Endothelial cell of umbilical vein (primary cell): ENCODE measurements at regions not wholly inside any gene's neighbourhood (a gene's known extent, or its start where the extent isn't known, plus 50 kb on each side); places are given as distances from the start of the nearest gene placed in this dataset.

Experiments
- BruUV-seq: library from RNA; stranded (reverse); fragments of 400-500 nt; replicated peaks from 2 replicates; lab custom pipeline; 2021; lab: Mats Ljungman, UMichigan
- CTCF ChIA-PET: fragments of 300-600, 350-600 bp; sonication (Branson Sonifier 250); formaldehyde crosslinking; loops from one replicate; lab custom pipeline; 2021; ENCODE audit warnings: antibody characterized with exemption, inconsistent platforms; lab: Charles Lee
- POLR2A ChIA-PET: fragments of 300-600, 350-600 bp; sonication (Branson Sonifier 250); formaldehyde crosslinking; loops from one replicate; lab custom pipeline; 2021; ENCODE audit warnings: antibody characterized with exemption, inconsistent platforms; lab: Charles Lee
- DNase-seq: peaks from one replicate; pipeline ENCODE4 v3.0.0-alpha.2; 2011; ENCODE audit warnings: low read depth, low spot score
- FAIRE-seq: peaks from 2 replicates; lab custom pipeline; 2011; peaks lifted over from hg19 to GRCh38; lab: Jason Lieb, UNC
- H2AFZ ChIP-seq: 2 replicates; pipeline ENCODE4 v1.6.0; 2012; ENCODE audit warnings: low read depth, low read length, control low read depth, inconsistent platforms
- H3K27ac ChIP-seq: 2 replicates; pipeline ENCODE4 v1.5.1; 2011; ENCODE audit warnings: low read depth, mild to moderate bottlenecking, control low read depth, low read length, moderate library complexity; ENCODE audit not compliant: insufficient read depth
- H3K27me3 ChIP-seq, 2 experiments: 2 replicates each; pipeline versions ENCODE4 v1.6.0 to v1.6.1; 2011; ENCODE audit warnings: low read length in 2 of 2, mixed read lengths in 1 of 2; ENCODE audit not compliant: control insufficient read depth in 2 of 2, insufficient read depth in 2 of 2
- H3K36me3 ChIP-seq, 2 experiments: 2 replicates in 1 of 2; 3 replicates in 1 of 2; pipeline ENCODE4 v1.5.1; 2011; ENCODE audit warnings: low read length in 2 of 2, mild to moderate bottlenecking in 1 of 2, moderate library complexity in 1 of 2; ENCODE audit not compliant: control insufficient read depth in 2 of 2, insufficient read depth in 2 of 2; ENCODE audit errors: extremely low read depth in 1 of 2
- H3K4me1 ChIP-seq: 3 replicates; pipeline ENCODE4 v1.5.1; 2011; ENCODE audit warnings: mild to moderate bottlenecking, low read length; ENCODE audit not compliant: control insufficient read depth, insufficient read depth; ENCODE audit errors: extremely low read depth
- H3K4me2 ChIP-seq: 2 replicates; pipeline ENCODE4 v1.6.1; 2011; ENCODE audit warnings: low read length, control low read depth, mixed read lengths; ENCODE audit not compliant: insufficient read depth
- H3K4me3 ChIP-seq, 3 experiments: fragments of 200-600 bp in 1 of 3; sonication (generic), shearing (Covaris generic) in 1 of 3; replicated peaks in 1 of 3; 2 replicates each; pipeline ENCODE4 v1.5.1; 2011 to 2016; ENCODE audit warnings: control low read depth in 3 of 3, low read length in 3 of 3, mild to moderate bottlenecking in 2 of 3, inconsistent platforms in 1 of 3, low read depth in 1 of 3, moderate library complexity in 1 of 3; ENCODE audit not compliant: insufficient read depth in 1 of 3
- H3K79me2 ChIP-seq: 2 replicates; pipeline ENCODE4 v1.6.0; 2012; ENCODE audit warnings: low read length, inconsistent platforms; ENCODE audit not compliant: control insufficient read depth, insufficient read depth
- H3K9ac ChIP-seq: replicated peaks from 2 replicates; pipeline ENCODE3; 2011; ENCODE audit warnings: low read length, control low read depth; ENCODE audit not compliant: insufficient read depth; ENCODE audit errors: extremely low read depth
- H3K9me1 ChIP-seq: replicated peaks from 3 replicates; pipeline ENCODE4 v1.6.0; 2011; ENCODE audit warnings: mild to moderate bottlenecking, low read length; ENCODE audit not compliant: control insufficient read depth, insufficient read depth; ENCODE audit errors: extremely low read depth
- H3K9me3 ChIP-seq: replicated peaks from 2 replicates; pipeline ENCODE4 v1.5.1; 2012; ENCODE audit warnings: low read length, inconsistent platforms; ENCODE audit not compliant: control insufficient read depth, insufficient read depth
- H4K20me1 ChIP-seq: replicated peaks from 2 replicates; pipeline ENCODE3; 2011; ENCODE audit warnings: mild to moderate bottlenecking, low read length; ENCODE audit not compliant: control insufficient read depth, insufficient read depth; ENCODE audit errors: extremely low read depth
- EZH2 ChIP-seq: IDR thresholded peaks from 2 replicates; pipeline ENCODE4 v1.6.1; 2012; ENCODE audit warnings: borderline replicate concordance, low read depth, mild to moderate bottlenecking, moderate library complexity, low read length, inconsistent platforms; ENCODE audit not compliant: severe bottlenecking
- FOS ChIP-seq: IDR thresholded peaks from 2 replicates; pipeline ENCODE4 v1.6.1; 2011; ENCODE audit warnings: mild to moderate bottlenecking, low read length, moderate library complexity, borderline replicate concordance; ENCODE audit not compliant: insufficient read depth
- GATA2 ChIP-seq: IDR thresholded peaks from 2 replicates; pipeline ENCODE4 v1.7.0; 2011; ENCODE audit warnings: low read depth, mild to moderate bottlenecking, moderate library complexity, mixed read lengths, low read length; ENCODE audit not compliant: insufficient read length, insufficient read depth
- JUN ChIP-seq: IDR thresholded peaks from 2 replicates; pipeline ENCODE4 v1.6.1; 2011; ENCODE audit warnings: borderline replicate concordance, low read depth; ENCODE audit not compliant: insufficient read length, insufficient read depth
- MYC ChIP-seq: IDR thresholded peaks from one replicate; pipeline ENCODE4 v1.6.1; 2011; ENCODE audit warnings: mild to moderate bottlenecking, low read depth, low read length
- POLR2A ChIP-seq: IDR thresholded peaks from 2 replicates; pipeline ENCODE4 v1.6.1; 2012; ENCODE audit warnings: low read depth, mild to moderate bottlenecking, control low read depth, low read length
- POLR2AphosphoS5 ChIP-seq: IDR thresholded peaks from 2 replicates; pipeline ENCODE4 v1.6.1; 2012; ENCODE audit warnings: low read depth, mild to moderate bottlenecking, control low read depth, low read length, moderate library complexity; ENCODE audit not compliant: insufficient read depth
- dilution Hi-C: fragments of 300-500 bp; cut with MboI; formaldehyde crosslinking; loops from one replicate; pipeline ENCODE4 v1.15.0; 2019; ENCODE audit warnings: low sequenced_read_pairs; ENCODE audit not compliant: extremely low pct_ligation_motif_present
- intact Hi-C: fragments of 100-400 bp; cut with micrococcal nuclease; formaldehyde crosslinking; loops from one replicate; pipeline ENCODE4 v1.10.0; 2022
- TF ChIP-seq, protein P1 (sequence below), 2 donors: IDR thresholded peaks; 1 replicate in 1 of 2; 2 replicates in 1 of 2; pipeline ENCODE4 v1.5.1; 2011; ENCODE audit warnings: low read length in 2 of 2, mild to moderate bottlenecking in 2 of 2, moderate library complexity in 2 of 2, control low read depth in 1 of 2, inconsistent platforms in 1 of 2, low read depth in 1 of 2; ENCODE audit not compliant: insufficient read depth in 1 of 2; ENCODE audit errors: extremely low read depth in 1 of 2
- TF ChIP-seq, protein P2 (sequence below): IDR thresholded peaks from 2 replicates; pipeline ENCODE4 v1.6.1; 2011; ENCODE audit not compliant: insufficient read depth, insufficient read length

DNA sequence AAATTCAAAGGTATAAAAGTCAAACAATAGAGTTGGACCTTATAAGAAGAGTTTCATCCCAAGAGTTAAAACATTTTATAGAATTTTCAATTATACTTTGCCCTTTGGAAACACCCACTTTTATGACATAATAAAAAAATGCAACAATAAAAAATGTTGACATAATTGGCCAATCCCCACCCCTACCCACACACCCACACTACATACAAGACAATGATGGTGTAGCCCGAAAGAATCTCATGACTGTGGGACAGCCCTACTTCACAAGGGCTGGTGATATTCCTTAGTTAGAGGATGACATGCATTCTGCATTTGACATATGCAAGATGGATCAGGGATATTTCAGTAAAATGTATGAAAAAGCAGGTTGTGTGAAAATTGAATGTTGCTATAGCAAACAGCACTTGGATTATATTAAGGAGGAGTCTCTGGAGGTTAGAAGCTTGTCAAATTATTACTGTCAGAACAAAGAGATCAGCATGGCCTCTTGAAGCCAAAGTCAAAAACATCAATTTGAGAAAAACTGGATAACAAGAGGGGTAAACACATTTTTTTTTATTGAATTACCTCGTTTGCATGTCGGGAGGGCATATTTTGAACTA is 133.0 kb upstream of the SAMSN1 start:
- Histone ChIP-seq H3K4me3 (no peak overlapping the region), H3K36me3 (no peaks in the 10 kb centered on the region), H3K79me2 (no peaks in the 10 kb centered on the region), H2AFZ (no peak overlapping the region), H3K27ac (no peak overlapping the region), H3K9me1 (no peaks in the 10 kb centered on the region), H3K9me3 (no peaks in the 10 kb centered on the region), H3K4me2 (no peak overlapping the region), H4K20me1 (no peaks in the 10 kb centered on the region), H3K9ac (no peak overlapping the region), H3K27me3 (no peaks in the 10 kb centered on the region), H3K4me1 (peaks cover 23% of the 10 kb centered on the region)
- intact Hi-C loops (no loop called here), dilution Hi-C loops (no loop called here)
- ChIA-PET CTCF (no interaction called here), POLR2A (no interaction called here)
- DNase-seq (no peak), FAIRE-seq (no peak)
- BruUV-seq: no TSS peak
- no peak for TF ChIP-seq FOS
- no peak for TF ChIP-seq EZH2
- no peak for TF ChIP-seq GATA2
- TF ChIP-seq, protein P1, sequence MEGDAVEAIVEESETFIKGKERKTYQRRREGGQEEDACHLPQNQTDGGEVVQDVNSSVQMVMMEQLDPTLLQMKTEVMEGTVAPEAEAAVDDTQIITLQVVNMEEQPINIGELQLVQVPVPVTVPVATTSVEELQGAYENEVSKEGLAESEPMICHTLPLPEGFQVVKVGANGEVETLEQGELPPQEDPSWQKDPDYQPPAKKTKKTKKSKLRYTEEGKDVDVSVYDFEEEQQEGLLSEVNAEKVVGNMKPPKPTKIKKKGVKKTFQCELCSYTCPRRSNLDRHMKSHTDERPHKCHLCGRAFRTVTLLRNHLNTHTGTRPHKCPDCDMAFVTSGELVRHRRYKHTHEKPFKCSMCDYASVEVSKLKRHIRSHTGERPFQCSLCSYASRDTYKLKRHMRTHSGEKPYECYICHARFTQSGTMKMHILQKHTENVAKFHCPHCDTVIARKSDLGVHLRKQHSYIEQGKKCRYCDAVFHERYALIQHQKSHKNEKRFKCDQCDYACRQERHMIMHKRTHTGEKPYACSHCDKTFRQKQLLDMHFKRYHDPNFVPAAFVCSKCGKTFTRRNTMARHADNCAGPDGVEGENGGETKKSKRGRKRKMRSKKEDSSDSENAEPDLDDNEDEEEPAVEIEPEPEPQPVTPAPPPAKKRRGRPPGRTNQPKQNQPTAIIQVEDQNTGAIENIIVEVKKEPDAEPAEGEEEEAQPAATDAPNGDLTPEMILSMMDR (IDR thresholded peaks at IDR 0.05; ENCODE audit: extremely low read depth in 1 of 2, insufficient read depth in 1 of 2, low read depth in 1 of 2, low read length in 2 of 2): no peak
- no peak for TF ChIP-seq MYC
- no peak for TF ChIP-seq POLR2A
- TF ChIP-seq JUN: no peak
- TF ChIP-seq POLR2AphosphoS5: no peak
- TF ChIP-seq, protein P2, sequence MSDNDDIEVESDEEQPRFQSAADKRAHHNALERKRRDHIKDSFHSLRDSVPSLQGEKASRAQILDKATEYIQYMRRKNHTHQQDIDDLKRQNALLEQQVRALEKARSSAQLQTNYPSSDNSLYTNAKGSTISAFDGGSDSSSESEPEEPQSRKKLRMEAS: no peak
